Activated T-helper 17 cell treated with anti-CD3 and anti-CD28 coated beads, Interleukin-2, amount 50 U/mL, for 72 hours (primary cell): ENCODE measurements at regions not wholly inside any gene's neighbourhood (a gene's known extent, or its start where the extent isn't known, plus 50 kb on each side); places are given as distances from the start of the nearest gene placed in this dataset.
"Not testable (repeated sequence)": the region's sequence is repeated elsewhere in the genome, so short reads cannot be mapped to it uniquely, and the experiment has no call there.

Experiments used
- ATAC-seq: fragments of 150-1000 bp; cut with Tn5 transposase; replicated peaks from 2 replicates; pipeline ENCODE4 v1.10.0; 2021; ENCODE audit warnings: mild to moderate bottlenecking, moderate library complexity
- H3K27ac Mint-ChIP-seq: one replicate; pipeline ENCODE4 v1.8.0; 2022; ENCODE audit warnings: mixed read lengths
- H3K27me3 Mint-ChIP-seq: one replicate; pipeline ENCODE4 v1.8.0; 2022; ENCODE audit warnings: mixed read lengths
- H3K36me3 Mint-ChIP-seq: one replicate; pipeline ENCODE4 v1.8.0; 2022; ENCODE audit warnings: low read depth, mild to moderate bottlenecking, mixed read lengths
- H3K4me1 Mint-ChIP-seq: one replicate; pipeline ENCODE4 v1.8.0; 2022; ENCODE audit warnings: mixed read lengths
- H3K4me3 Mint-ChIP-seq: one replicate; pipeline ENCODE4 v1.8.0; 2022; ENCODE audit warnings: mild to moderate bottlenecking, mixed read lengths
- H3K9me3 Mint-ChIP-seq: one replicate; pipeline ENCODE4 v1.8.0; 2022; ENCODE audit warnings: mixed read lengths

GRCh38 chr7:69049326-69049725 lies 548.9 kb upstream of the AUTS2 start:
- no peak for ATAC-seq
- Mint-ChIP-seq H3K27me3 (no peaks in the 10 kb centered on the region), H3K4me1 (no peaks in the 10 kb centered on the region), H3K4me3 (no peak overlapping the region), H3K9me3 (peaks cover 25% of the 10 kb centered on the region), H3K27ac (no peak overlapping the region), H3K36me3 (no peaks in the 10 kb centered on the region)

- Mint-ChIP-seq H3K27me3 (no peaks in the 10 kb centered on the region), H3K4me3 (no peak overlapping the region), H3K27ac (no peak overlapping the region), H3K36me3 (no peaks in the 10 kb centered on the region), H3K4me1 (no peaks in the 10 kb centered on the region), H3K9me3 (peaks cover 23% of the 10 kb centered on the region)
- ATAC-seq: no peak
These were observed 545.8 kb upstream of the AUTS2 start for GRCh38 chr7:69052447-69052846.

- no peak for ATAC-seq
- Mint-ChIP-seq H3K4me3 (no peak overlapping the region), H3K9me3 (peaks cover 8% of the 10 kb centered on the region), H3K27me3 (no peaks in the 10 kb centered on the region), H3K4me1 (no peaks in the 10 kb centered on the region), H3K27ac (no peak overlapping the region), H3K36me3 (no peaks in the 10 kb centered on the region)
These were observed 537.8 kb upstream of the AUTS2 start for GRCh38 chr7:69060516-69060915.

GRCh38 chr7:69062020-69062765 lies 536.1 kb upstream of the AUTS2 start:
- Mint-ChIP-seq H3K9me3 (peaks cover 12% of the 10 kb centered on the region), H3K4me1 (no peaks in the 10 kb centered on the region), H3K27me3 (no peaks in the 10 kb centered on the region), H3K27ac (no peak overlapping the region), H3K4me3 (no peak overlapping the region), H3K36me3 (no peaks in the 10 kb centered on the region)
- no peak for ATAC-seq

DNA sequence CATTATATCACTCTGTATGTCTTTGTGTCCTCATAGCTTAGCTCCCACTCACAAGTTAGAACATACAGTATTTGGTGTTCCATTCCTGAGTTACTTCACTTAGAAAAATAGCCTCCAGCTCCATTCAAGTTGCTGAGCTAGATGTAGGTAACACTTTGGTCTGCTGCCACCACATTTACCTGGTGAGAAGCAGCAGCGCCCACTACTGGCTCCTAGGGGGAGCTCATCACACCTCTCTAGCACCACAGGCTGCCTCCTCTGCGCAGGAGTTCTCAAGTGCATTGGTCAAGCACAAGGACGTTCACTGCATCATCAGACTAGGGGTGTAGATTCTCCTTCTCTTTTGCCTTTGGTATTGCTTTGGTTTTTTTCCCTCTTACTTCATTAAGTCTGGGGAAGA lies 530.9 kb upstream of the AUTS2 start:
- no peaks in the 10 kb centered on the region for H3K27me3 Mint-ChIP-seq
- H3K4me3 Mint-ChIP-seq: no peak overlapping the region
- no peak overlapping the region for H3K27ac Mint-ChIP-seq
- peaks cover 20% of the 10 kb centered on the region for H3K9me3 Mint-ChIP-seq
- H3K36me3 Mint-ChIP-seq: no peaks in the 10 kb centered on the region
- H3K4me1 Mint-ChIP-seq: no peaks in the 10 kb centered on the region
- ATAC-seq: no peak

DNA sequence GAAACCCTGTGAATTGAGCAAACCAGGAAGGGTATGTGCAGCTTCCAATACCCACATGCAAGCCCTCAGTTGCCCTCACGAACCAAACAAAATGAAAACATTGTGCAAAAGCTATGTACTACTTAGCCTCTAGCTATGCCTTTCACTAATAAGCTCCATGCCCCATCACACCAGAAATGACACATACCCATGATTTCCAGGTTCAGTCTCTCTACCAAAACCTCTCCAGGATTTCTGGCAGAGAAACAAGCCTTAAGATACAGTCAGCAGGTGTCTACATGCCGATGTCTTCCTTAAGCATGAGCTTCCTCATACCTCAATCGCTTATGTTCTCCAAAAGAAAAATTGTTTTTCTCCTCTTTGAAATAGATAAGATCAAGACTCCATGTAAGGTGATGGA lies 527.8 kb upstream of the AUTS2 start:
- no peak overlapping the region for H3K4me3 Mint-ChIP-seq
- no peaks in the 10 kb centered on the region for H3K36me3 Mint-ChIP-seq
- no peak for ATAC-seq
- H3K9me3 Mint-ChIP-seq: peaks cover 28% of the 10 kb centered on the region
- H3K27me3 Mint-ChIP-seq: no peaks in the 10 kb centered on the region
- H3K27ac Mint-ChIP-seq: no peak overlapping the region
- no peaks in the 10 kb centered on the region for H3K4me1 Mint-ChIP-seq

DNA sequence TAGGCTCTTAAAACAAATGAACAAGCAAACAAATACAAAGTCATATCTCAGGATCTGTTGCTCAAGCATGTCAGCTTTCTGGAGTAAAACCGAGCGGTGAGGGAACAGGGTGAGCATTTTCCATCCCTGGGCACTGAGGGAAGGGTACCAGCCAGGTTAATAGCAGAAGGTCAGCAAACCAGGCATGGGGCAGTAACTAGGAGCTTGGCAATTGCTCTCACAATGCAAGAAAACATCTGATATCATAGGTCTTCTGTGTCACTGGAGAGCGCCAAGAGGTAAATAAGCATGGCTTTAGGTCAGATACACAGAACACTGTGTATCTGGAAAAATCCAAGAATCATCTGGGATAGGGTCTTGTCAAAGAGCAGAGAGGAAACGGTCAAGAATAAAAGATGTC lies 521.7 kb upstream of the AUTS2 start:
- ATAC-seq: no peak
- peaks cover 17% of the 10 kb centered on the region for H3K9me3 Mint-ChIP-seq

GRCh38 chr7:69078997-69079769 lies 519.1 kb upstream of the AUTS2 start:
- no peaks in the 10 kb centered on the region for H3K4me1 Mint-ChIP-seq
- H3K27ac Mint-ChIP-seq: no peak overlapping the region
- no peak overlapping the region for H3K4me3 Mint-ChIP-seq
- no peaks in the 10 kb centered on the region for H3K36me3 Mint-ChIP-seq
- H3K27me3 Mint-ChIP-seq: no peaks in the 10 kb centered on the region
- H3K9me3 Mint-ChIP-seq: peaks cover 12% of the 10 kb centered on the region
- no peak for ATAC-seq

More for the DNA sequence above, 521.7 kb upstream of the AUTS2 start:
- Mint-ChIP-seq H3K27ac (no peak overlapping the region), H3K4me3 (no peak overlapping the region), H3K36me3 (no peaks in the 10 kb centered on the region), H3K27me3 (no peaks in the 10 kb centered on the region), H3K4me1 (no peaks in the 10 kb centered on the region)

DNA sequence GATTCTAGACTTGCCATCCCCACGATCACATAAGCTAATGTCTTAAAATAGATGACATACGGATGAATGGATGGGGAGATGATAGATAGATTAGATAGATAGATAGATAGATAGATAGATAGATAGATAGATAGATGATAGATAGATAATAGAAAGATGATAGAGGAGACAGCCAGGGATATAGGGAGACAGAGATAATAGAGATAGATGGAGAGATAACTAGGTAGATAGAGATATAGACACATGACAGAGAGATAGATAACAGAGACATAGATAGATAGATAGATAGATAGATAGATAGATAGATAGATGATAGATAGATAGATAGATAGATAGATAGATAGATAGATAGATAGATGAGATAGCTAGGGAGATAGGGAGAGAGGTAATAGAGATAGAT lies 511.0 kb upstream of the AUTS2 start:
- H3K27ac Mint-ChIP-seq, ATAC-seq, H3K4me1 Mint-ChIP-seq, H3K4me3 Mint-ChIP-seq, H3K27me3 Mint-ChIP-seq, H3K36me3 Mint-ChIP-seq: not testable (repeated sequence)
- peaks cover 12% of the 10 kb centered on the region for H3K9me3 Mint-ChIP-seq

- no peaks in the 10 kb centered on the region for H3K27me3 Mint-ChIP-seq
- H3K36me3 Mint-ChIP-seq: no peaks in the 10 kb centered on the region
- H3K27ac Mint-ChIP-seq: no peak overlapping the region
- H3K4me1 Mint-ChIP-seq: no peaks in the 10 kb centered on the region
- no peak overlapping the region for H3K4me3 Mint-ChIP-seq
- H3K9me3 Mint-ChIP-seq: peaks cover 12% of the 10 kb centered on the region
- no peak for ATAC-seq
These were observed 510.1 kb upstream of the AUTS2 start for GRCh38 chr7:69088185-69088584.

- H3K9me3 Mint-ChIP-seq: peaks cover 23% of the 10 kb centered on the region
- no peaks in the 10 kb centered on the region for H3K36me3 Mint-ChIP-seq
- no peaks in the 10 kb centered on the region for H3K4me1 Mint-ChIP-seq
- ATAC-seq: no peak
- no peaks in the 10 kb centered on the region for H3K27me3 Mint-ChIP-seq
- H3K4me3 Mint-ChIP-seq: no peak overlapping the region
- H3K27ac Mint-ChIP-seq: no peak overlapping the region
These were observed 507.3 kb upstream of the AUTS2 start for GRCh38 chr7:69090936-69091335.

- H3K27me3 Mint-ChIP-seq: no peaks in the 10 kb centered on the region
- H3K9me3 Mint-ChIP-seq: peaks cover 25% of the 10 kb centered on the region
- H3K27ac Mint-ChIP-seq: no peak overlapping the region
- H3K4me3 Mint-ChIP-seq: no peak overlapping the region
- no peaks in the 10 kb centered on the region for H3K36me3 Mint-ChIP-seq
- H3K4me1 Mint-ChIP-seq: no peaks in the 10 kb centered on the region
- ATAC-seq: no peak
These were observed 506.8 kb upstream of the AUTS2 start for GRCh38 chr7:69091521-69091920.

- Mint-ChIP-seq H3K4me1 (no peaks in the 10 kb centered on the region), H3K9me3 (peaks cover 18% of the 10 kb centered on the region), H3K4me3 (no peak overlapping the region), H3K36me3 (no peaks in the 10 kb centered on the region), H3K27ac (no peak overlapping the region), H3K27me3 (no peaks in the 10 kb centered on the region)
- ATAC-seq: no peak
These were observed 503.1 kb upstream of the AUTS2 start for GRCh38 chr7:69095127-69095526.

DNA sequence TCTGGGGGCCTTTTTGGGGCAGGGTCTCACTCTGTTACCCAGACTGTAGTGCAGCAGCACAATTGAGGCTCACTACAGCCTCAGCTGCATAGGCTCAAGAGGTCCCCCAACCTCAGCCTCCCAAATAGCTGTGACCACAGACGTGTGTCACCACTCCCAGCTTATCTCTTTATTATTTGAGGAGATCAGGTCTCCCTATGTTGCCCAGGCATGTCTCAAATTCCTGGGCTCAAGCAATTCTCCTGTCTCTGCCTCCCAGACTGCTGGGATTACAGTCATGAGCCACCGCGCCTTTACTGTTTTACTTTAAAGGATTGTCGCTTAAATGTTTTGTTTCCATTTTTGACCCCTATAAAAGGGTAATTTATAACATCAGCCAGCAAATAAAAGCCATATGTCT lies 502.6 kb upstream of the AUTS2 start:
- H3K36me3 Mint-ChIP-seq: no peaks in the 10 kb centered on the region
- H3K27ac Mint-ChIP-seq: no peak overlapping the region
- ATAC-seq: no peak
- H3K9me3 Mint-ChIP-seq: peaks cover 18% of the 10 kb centered on the region
- no peaks in the 10 kb centered on the region for H3K27me3 Mint-ChIP-seq
- no peaks in the 10 kb centered on the region for H3K4me1 Mint-ChIP-seq
- no peak overlapping the region for H3K4me3 Mint-ChIP-seq

DNA sequence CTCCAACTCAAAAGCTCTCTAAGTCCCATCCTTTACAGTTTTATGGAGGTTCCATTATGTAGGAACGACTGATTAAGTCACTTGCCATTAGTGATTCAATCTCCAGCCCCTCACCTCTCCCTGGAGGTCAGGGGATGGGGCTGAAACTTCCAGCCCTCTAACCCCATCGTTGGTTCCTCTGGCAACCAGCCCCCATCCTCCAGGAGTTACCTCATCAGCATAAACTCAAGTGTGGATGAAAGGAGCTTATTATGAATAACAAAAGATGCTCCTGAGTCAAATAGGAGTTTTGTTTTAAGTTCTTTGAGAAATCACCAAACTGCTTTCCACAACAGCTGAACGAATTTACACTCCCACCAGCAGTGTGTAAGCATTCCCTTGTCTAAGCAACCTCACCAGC lies 494.3 kb upstream of the AUTS2 start:
- no peak for ATAC-seq
- H3K27me3 Mint-ChIP-seq: no peaks in the 10 kb centered on the region
- H3K27ac Mint-ChIP-seq: no peak overlapping the region
- peaks cover 22% of the 10 kb centered on the region for H3K9me3 Mint-ChIP-seq
- no peaks in the 10 kb centered on the region for H3K4me1 Mint-ChIP-seq
- H3K4me3 Mint-ChIP-seq: no peak overlapping the region
- H3K36me3 Mint-ChIP-seq: no peaks in the 10 kb centered on the region
